Endothelial cell of umbilical vein (primary cell): ENCODE measurements at regions not wholly inside any gene's neighbourhood (a gene's known extent, or its start where the extent isn't known, plus 50 kb on each side); places are given as distances from the start of the nearest gene placed in this dataset.

ENCODE experiments used
- EZH2 ChIP-seq: IDR thresholded peaks from 2 replicates; pipeline ENCODE4 v1.6.1; 2012; ENCODE audit warnings: borderline replicate concordance, low read depth, mild to moderate bottlenecking, moderate library complexity, low read length, inconsistent platforms; ENCODE audit not compliant: severe bottlenecking
- JUN ChIP-seq: IDR thresholded peaks from 2 replicates; pipeline ENCODE4 v1.6.1; 2011; ENCODE audit warnings: borderline replicate concordance, low read depth; ENCODE audit not compliant: insufficient read length, insufficient read depth
- TF ChIP-seq, protein P1 (sequence below), 2 donors: IDR thresholded peaks; 1 replicate in 1 of 2; 2 replicates in 1 of 2; pipeline ENCODE4 v1.5.1; 2011; ENCODE audit warnings: low read length in 2 of 2, mild to moderate bottlenecking in 2 of 2, moderate library complexity in 2 of 2, control low read depth in 1 of 2, inconsistent platforms in 1 of 2, low read depth in 1 of 2; ENCODE audit not compliant: insufficient read depth in 1 of 2; ENCODE audit errors: extremely low read depth in 1 of 2

DNA sequence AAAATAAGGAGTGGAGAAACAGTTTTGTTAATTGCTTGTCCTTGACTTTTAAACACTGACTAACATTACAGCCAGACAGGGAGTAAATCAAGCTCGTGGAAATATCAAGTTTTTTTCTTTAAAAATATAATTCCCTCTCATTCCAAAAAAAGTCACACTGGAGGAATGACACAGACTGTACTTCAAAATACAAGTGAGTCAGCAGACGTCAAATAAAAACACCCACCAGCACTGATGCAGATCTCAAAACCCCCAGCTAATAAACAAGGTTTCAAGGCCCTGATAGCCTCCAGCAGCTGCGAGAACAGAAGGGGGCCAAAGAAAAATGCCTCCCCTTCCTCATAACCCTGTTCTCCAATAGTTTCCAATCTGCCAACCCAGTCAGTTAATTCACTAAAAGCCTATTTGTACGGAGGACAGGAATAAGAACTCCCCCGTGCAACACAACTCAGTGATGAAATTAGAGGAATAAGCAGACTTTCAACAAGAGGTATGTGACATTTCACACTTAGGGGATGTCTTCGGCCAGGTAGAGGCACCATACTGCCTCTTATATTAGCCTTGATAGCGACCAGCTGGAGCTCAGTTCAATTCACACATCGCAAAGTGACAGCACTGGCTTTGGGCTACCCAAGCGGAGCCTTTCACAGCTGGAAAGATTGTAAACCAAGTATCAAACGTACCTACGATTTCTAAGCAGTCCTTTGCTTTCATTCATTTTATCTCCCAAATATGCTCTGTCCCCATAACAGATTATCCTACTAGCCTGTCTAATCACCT lies 561.0 kb upstream of the KLF12 start:
- TF ChIP-seq, protein P1, sequence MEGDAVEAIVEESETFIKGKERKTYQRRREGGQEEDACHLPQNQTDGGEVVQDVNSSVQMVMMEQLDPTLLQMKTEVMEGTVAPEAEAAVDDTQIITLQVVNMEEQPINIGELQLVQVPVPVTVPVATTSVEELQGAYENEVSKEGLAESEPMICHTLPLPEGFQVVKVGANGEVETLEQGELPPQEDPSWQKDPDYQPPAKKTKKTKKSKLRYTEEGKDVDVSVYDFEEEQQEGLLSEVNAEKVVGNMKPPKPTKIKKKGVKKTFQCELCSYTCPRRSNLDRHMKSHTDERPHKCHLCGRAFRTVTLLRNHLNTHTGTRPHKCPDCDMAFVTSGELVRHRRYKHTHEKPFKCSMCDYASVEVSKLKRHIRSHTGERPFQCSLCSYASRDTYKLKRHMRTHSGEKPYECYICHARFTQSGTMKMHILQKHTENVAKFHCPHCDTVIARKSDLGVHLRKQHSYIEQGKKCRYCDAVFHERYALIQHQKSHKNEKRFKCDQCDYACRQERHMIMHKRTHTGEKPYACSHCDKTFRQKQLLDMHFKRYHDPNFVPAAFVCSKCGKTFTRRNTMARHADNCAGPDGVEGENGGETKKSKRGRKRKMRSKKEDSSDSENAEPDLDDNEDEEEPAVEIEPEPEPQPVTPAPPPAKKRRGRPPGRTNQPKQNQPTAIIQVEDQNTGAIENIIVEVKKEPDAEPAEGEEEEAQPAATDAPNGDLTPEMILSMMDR (IDR thresholded peaks at IDR 0.05; ENCODE audit: extremely low read depth in 1 of 2, insufficient read depth in 1 of 2, low read depth in 1 of 2, low read length in 2 of 2): no peak
- TF ChIP-seq JUN (no peak), EZH2 (no peak)
